ENCODE measurements at regions not wholly inside any gene's neighbourhood (a gene's known extent, or its start where the extent isn't known, plus 50 kb on each side); places are given as distances from the start of the nearest gene placed in this dataset.

DNA sequence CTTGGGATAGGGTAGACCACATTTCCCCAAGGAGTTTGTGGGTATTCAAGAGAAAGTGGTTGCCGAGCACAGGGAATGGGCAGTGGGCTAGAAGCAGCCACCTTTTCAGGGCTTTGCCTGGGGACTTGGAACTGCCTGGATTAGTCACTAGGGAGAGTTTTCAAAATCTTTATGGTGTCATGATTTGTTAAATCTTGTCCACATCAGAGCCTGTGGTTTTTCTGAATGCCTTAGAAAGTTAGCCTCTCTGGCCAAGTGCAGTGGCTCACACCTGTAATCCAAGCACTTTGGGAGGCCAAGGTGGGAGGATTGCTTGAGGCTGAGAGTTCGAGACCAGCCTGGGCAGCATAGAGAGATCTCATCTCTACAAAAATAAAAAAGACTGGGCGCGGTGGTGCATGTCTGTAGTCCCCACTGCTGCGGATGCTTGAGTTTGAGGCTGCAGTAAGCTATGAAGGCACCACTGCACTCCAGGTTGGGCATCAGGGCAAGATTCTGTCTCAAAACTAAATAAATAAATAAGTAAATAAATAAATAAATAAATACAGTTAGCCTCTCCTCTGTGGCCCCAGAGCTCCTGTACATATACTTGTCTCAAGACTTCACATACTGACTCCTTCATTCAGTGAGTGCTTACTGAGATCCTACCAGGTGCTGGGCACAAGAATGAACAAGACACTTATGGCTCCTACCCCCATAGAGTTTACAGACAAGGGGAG lies 76.3 kb upstream of the HNF1B start:
- WGBS (ENCODE audit: insufficient coverage) = 71% methylated on average over 1 of the region's 5 CpGs
- Mint-ChIP-seq H3K9me3 (ENCODE audit: insufficient read depth) (no peaks in the 10 kb centered on the region), H3K27ac (no peak overlapping the region), H3K27me3 (peaks cover 3% of the 10 kb centered on the region), H3K4me3 (no peak overlapping the region), H3K4me1 (peaks cover 58% of the 10 kb centered on the region)
- Histone ChIP-seq H3K36me3 (replicated peaks in 1 of 2; ENCODE audit: control extremely low read depth in 1 of 2, control insufficient read depth in 1 of 2, extremely low read depth in 1 of 2, insufficient read depth in 2 of 2, low read length in 1 of 2) (no peaks in the 10 kb centered on the region), H3K79me2 (ENCODE audit: control insufficient read depth, insufficient read depth, low read length) (no peaks in the 10 kb centered on the region), H4K20me1 (ENCODE audit: control insufficient read depth, insufficient read depth, low read length, poor library complexity, severe bottlenecking) (no peaks in the 10 kb centered on the region), H3K9ac (ENCODE audit: low read length) (peak overlapping the region; percentile 18), H3K4me3 (ENCODE audit: control extremely low read depth in 1 of 5, extremely low read depth in 1 of 5, insufficient read depth in 1 of 5, low read depth in 2 of 5, low read length in 4 of 5) (peak overlapping the region in 1 of 5 experiments; percentile 13), H3K4me1 (ENCODE audit: control insufficient read depth in 2 of 2, insufficient read depth in 2 of 2, low read length in 2 of 2) (peaks cover 53 to 63% of the 10 kb centered on the region in 2 donors), H3K9me3 (ENCODE audit: control extremely low read depth in 1 of 3, control insufficient read depth in 2 of 3, insufficient read depth in 1 of 3, low read length in 2 of 3) (no peaks in the 10 kb centered on the region), H3K27me3 (replicated peaks in 1 of 4; ENCODE audit: control extremely low read depth in 1 of 4, control insufficient read depth in 3 of 4, insufficient read depth in 4 of 4, low read length in 3 of 4) (no peaks in the 10 kb centered on the region), H2AFZ (ENCODE audit: insufficient read depth, low read depth, low read length, poor library complexity, severe bottlenecking) (peak overlapping the region; percentile 51), H3K4me2 (replicated peaks; ENCODE audit: low read depth, low read length, poor library complexity, severe bottlenecking) (peak overlapping the region; percentile 61), H3K27ac (ENCODE audit: low read length in 2 of 2) (no peak overlapping the region)
- CTCF ChIA-PET = interaction anchor here (1.2 kb wide), 1 partner anchor 9 kb away, joined by 3 read pairs; no protein-coding TSS in a partner anchor
- DNase-seq (no peak), ATAC-seq (ENCODE audit: low read depth) (no peak)
- TF ChIP-seq EZH2 (IDR thresholded peaks at IDR 0.05; ENCODE audit: borderline replicate concordance, insufficient read depth, low read depth, low read length, poor library complexity, severe bottlenecking) (no peak), CTCF (IDR thresholded peaks at IDR 0.05) (no peak)
- POLR2A ChIA-PET = no interaction called here
- intact Hi-C loops (cut with micrococcal nuclease) = no loop called here

GRCh38 chr17:37820313-37820994 lies 75.6 kb upstream of the HNF1B start:
- no peak for TF ChIP-seq EZH2 (IDR thresholded peaks at IDR 0.05; ENCODE audit: borderline replicate concordance, insufficient read depth, low read depth, low read length, poor library complexity, severe bottlenecking)
- TF ChIP-seq CTCF (IDR thresholded peaks at IDR 0.05) = no peak
- peak overlapping the region; percentile 18 for H3K9ac ChIP-seq (ENCODE audit: low read length)
- H3K79me2 ChIP-seq (ENCODE audit: control insufficient read depth, insufficient read depth, low read length) = no peaks in the 10 kb centered on the region
- H3K4me1 Mint-ChIP-seq = peaks cover 51% of the 10 kb centered on the region
- H3K27ac ChIP-seq (ENCODE audit: low read length in 2 of 2) = peak overlapping the region in 1 of 2 donors; percentile 13
- peaks cover 6% of the 10 kb centered on the region for H3K27me3 Mint-ChIP-seq
- ChIA-PET CTCF (interaction anchor here (1.2 to 1.3 kb wide), 2 partner anchors 10 to 170 kb away, joined by 3 read pairs; no protein-coding TSS in a partner anchor), POLR2A (no interaction called here)
- H3K4me3 Mint-ChIP-seq = peak overlapping the region; percentile 40
- peak overlapping the region; percentile 51 for H2AFZ ChIP-seq (ENCODE audit: insufficient read depth, low read depth, low read length, poor library complexity, severe bottlenecking)
- H3K4me3 ChIP-seq (ENCODE audit: control extremely low read depth in 1 of 5, extremely low read depth in 1 of 5, insufficient read depth in 1 of 5, low read depth in 2 of 5, low read length in 4 of 5) = peak overlapping the region in 1 of 5 experiments; percentile 13
- H3K4me2 ChIP-seq (replicated peaks; ENCODE audit: low read depth, low read length, poor library complexity, severe bottlenecking) = peak overlapping the region; percentile 61
- no peaks in the 10 kb centered on the region for H4K20me1 ChIP-seq (ENCODE audit: control insufficient read depth, insufficient read depth, low read length, poor library complexity, severe bottlenecking)
- ATAC-seq (ENCODE audit: low read depth) (peak; percentile 31), DNase-seq (peak; percentile 33)
- 14% methylated on average over 2 of the region's 4 CpGs for WGBS (ENCODE audit: insufficient coverage)
- peaks cover 46 to 57% of the 10 kb centered on the region in 2 donors for H3K4me1 ChIP-seq (ENCODE audit: control insufficient read depth in 2 of 2, insufficient read depth in 2 of 2, low read length in 2 of 2)
- H3K9me3 Mint-ChIP-seq (ENCODE audit: insufficient read depth) = no peaks in the 10 kb centered on the region
- no peaks in the 10 kb centered on the region for H3K9me3 ChIP-seq (ENCODE audit: control extremely low read depth in 1 of 3, control insufficient read depth in 2 of 3, insufficient read depth in 1 of 3, low read length in 2 of 3)
- intact Hi-C loops (cut with micrococcal nuclease) = no loop called here
- H3K36me3 ChIP-seq (replicated peaks in 1 of 2; ENCODE audit: control extremely low read depth in 1 of 2, control insufficient read depth in 1 of 2, extremely low read depth in 1 of 2, insufficient read depth in 2 of 2, low read length in 1 of 2) = no peaks in the 10 kb centered on the region
- H3K27me3 ChIP-seq (replicated peaks in 1 of 4; ENCODE audit: control extremely low read depth in 1 of 4, control insufficient read depth in 3 of 4, insufficient read depth in 4 of 4, low read length in 3 of 4) = peaks cover 0 to 2% (median 0%) of the 10 kb centered on the region in 4 experiments
- H3K27ac Mint-ChIP-seq = peak overlapping the region; percentile 73
